Right lobe of liver (tissue), 4 donors: ENCODE measurements at regions not wholly inside any gene's neighbourhood (a gene's known extent, or its start where the extent isn't known, plus 50 kb on each side); places are given as distances from the start of the nearest gene placed in this dataset.

Experiments
- POLR2A ChIP-seq: fragments of 450-650 bp; IDR thresholded peaks from one replicate; pipeline ENCODE4 v1.6.1; 2017; ENCODE audit warnings: antibody characterized with exemption, mild to moderate bottlenecking
- TF ChIP-seq, protein P1 (sequence below), 4 donors: fragments of 200-600 bp in 3 of 4; fragments of 450-650 bp in 1 of 4; IDR thresholded peaks; one replicate each; pipeline versions ENCODE4 v1.5.1 to v1.8.0; 2016 to 2022; ENCODE audit warnings: antibody characterized with exemption in 4 of 4, mild to moderate bottlenecking in 2 of 4
- donor health status: DM: no; HTN: no; CAD: no.
- donor health status: DM: no; HTN: no; CAD: no.
- donor health status: DM: no; HTN: yes; CAD: no.

DNA sequence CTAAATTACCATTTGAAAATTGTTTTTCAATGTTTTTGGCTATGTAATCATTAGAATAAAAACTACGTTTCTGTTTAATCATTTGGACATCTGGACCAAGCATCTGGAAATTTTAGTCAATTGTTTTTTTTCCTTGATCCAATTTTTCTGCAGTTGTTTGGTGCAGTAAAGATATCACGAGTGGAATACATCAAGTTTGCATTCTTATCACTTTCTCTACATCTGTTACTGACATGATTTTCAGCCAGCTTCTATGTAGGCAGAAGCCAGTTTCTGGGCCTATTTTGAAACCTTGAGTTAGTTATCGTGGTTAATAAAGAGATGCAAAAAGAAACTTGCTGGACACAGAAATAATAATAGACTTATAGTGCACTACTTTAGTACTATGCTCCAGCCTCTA lies 277.9 kb upstream of the ADAMTS5 start:
- TF ChIP-seq, protein P1, sequence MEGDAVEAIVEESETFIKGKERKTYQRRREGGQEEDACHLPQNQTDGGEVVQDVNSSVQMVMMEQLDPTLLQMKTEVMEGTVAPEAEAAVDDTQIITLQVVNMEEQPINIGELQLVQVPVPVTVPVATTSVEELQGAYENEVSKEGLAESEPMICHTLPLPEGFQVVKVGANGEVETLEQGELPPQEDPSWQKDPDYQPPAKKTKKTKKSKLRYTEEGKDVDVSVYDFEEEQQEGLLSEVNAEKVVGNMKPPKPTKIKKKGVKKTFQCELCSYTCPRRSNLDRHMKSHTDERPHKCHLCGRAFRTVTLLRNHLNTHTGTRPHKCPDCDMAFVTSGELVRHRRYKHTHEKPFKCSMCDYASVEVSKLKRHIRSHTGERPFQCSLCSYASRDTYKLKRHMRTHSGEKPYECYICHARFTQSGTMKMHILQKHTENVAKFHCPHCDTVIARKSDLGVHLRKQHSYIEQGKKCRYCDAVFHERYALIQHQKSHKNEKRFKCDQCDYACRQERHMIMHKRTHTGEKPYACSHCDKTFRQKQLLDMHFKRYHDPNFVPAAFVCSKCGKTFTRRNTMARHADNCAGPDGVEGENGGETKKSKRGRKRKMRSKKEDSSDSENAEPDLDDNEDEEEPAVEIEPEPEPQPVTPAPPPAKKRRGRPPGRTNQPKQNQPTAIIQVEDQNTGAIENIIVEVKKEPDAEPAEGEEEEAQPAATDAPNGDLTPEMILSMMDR (IDR thresholded peaks at IDR 0.05) = no peak
- no peak for TF ChIP-seq POLR2A
